Neural progenitor cell (in vitro differentiated cells): ENCODE measurements at regions not wholly inside any gene's neighbourhood (a gene's known extent, or its start where the extent isn't known, plus 50 kb on each side); places are given as distances from the start of the nearest gene placed in this dataset.

Experiments
- CTCF ChIP-seq: fragments of 200-600 bp; sonication (generic); IDR thresholded peaks from 2 replicates; pipeline ENCODE4 v1.5.1; 2017; ENCODE audit warnings: antibody characterized with exemption, mild to moderate bottlenecking
- EZH2 ChIP-seq: fragments of 200-600 bp; sonication (generic); IDR thresholded peaks from 2 replicates; pipeline ENCODE4 v1.6.1; 2017; ENCODE audit warnings: antibody characterized with exemption, mild to moderate bottlenecking, moderate library complexity
- EZH2phosphoT487 ChIP-seq: fragments of 200-600 bp; sonication (generic); IDR thresholded peaks from 2 replicates; pipeline ENCODE4 v1.6.1; 2017; ENCODE audit warnings: antibody characterized with exemption

DNA sequence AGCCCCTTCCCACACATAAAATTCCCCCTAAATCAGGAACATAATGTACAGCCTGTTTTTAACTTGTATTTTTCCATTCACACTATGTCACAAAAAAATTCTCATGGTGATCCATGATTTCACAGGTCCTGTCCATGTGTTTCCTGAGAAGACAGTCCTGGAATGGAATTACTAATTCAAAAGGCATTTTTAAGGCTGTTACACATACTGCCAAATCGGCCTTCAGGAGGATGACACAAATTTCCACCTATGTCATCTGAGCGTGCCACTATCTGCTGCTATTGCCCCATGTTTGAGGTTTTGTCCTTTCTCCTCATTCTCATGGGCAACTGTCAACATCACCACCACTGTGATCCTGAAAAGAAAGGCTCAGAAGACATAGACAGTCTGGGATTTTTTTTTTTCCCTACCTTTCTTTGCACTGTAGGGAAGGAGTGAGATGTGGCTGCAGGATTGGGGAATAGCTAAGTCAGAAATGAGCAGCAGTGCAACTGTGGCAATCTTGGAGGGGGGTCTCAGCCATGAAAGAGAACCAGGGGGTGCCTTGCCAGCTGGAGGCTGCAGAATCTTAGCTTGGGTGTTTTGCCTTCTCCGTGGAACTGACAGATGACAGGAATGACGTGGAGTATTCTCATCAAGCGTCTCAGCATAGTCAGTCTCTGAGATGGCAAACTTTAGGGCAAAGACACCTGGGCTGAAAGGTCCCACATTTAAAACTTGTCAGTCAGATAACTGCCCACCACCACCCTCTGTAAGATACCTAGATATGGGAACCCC lies 73.4 kb downstream of the MARCHF4 start:
- TF ChIP-seq CTCF = no peak
- TF ChIP-seq EZH2phosphoT487 = no peak
- no peak for TF ChIP-seq EZH2
